ENCODE measurements at regions not wholly inside any gene's neighbourhood (a gene's known extent, or its start where the extent isn't known, plus 50 kb on each side); places are given as distances from the start of the nearest gene placed in this dataset.

- Histone ChIP-seq H4K91ac (ENCODE audit: insufficient read length, low read depth, low read length) (no peak overlapping the region), H3K27me3 (ENCODE audit: insufficient read depth, low read length) (no peaks in the 10 kb centered on the region), H3K23me2 (ENCODE audit: insufficient read length, low read depth, low read length, poor library complexity, severe bottlenecking) (no peaks in the 10 kb centered on the region), H3T11ph (ENCODE audit: low read length) (no peak overlapping the region), H3K4ac (ENCODE audit: low read depth, low read length) (no peak overlapping the region), H3K18ac (ENCODE audit: insufficient read length, low read depth, low read length) (no peak overlapping the region), H2BK20ac (ENCODE audit: low read depth, low read length, poor library complexity, severe bottlenecking) (no peak overlapping the region), H4K20me1 (ENCODE audit: control insufficient read depth, insufficient read depth, insufficient read length) (no peaks in the 10 kb centered on the region), H3K14ac (ENCODE audit: insufficient read depth, low read length) (no peak overlapping the region), H4K5ac (ENCODE audit: insufficient read length, low read depth, low read length) (no peak overlapping the region), H3K27ac (ENCODE audit: insufficient read length, low read depth, low read length) (no peak overlapping the region), H2BK5ac (ENCODE audit: insufficient read length, low read length) (no peak overlapping the region), H2BK12ac (ENCODE audit: insufficient read length, low read depth, low read length) (no peak overlapping the region), H2BK15ac (ENCODE audit: low read depth, low read length) (no peak overlapping the region), H3K9me3 (ENCODE audit: control insufficient read depth, low read depth, low read length) (no peaks in the 10 kb centered on the region), H2AFZ (ENCODE audit: low read length) (no peak overlapping the region), H3K9ac (ENCODE audit: extremely low read depth, insufficient read length, low read length) (no peak overlapping the region), H3K4me2 (ENCODE audit: insufficient read depth, insufficient read length, low read length) (no peak overlapping the region), H3K4me1 (ENCODE audit: insufficient read depth, low read length) (no peaks in the 10 kb centered on the region), H3K79me1 (ENCODE audit: insufficient read depth, low read depth, low read length, poor library complexity, severe bottlenecking) (no peaks in the 10 kb centered on the region), H3K79me2 (ENCODE audit: insufficient read depth, low read length) (no peaks in the 10 kb centered on the region), H2BK120ac (ENCODE audit: low read depth, low read length, poor library complexity, severe bottlenecking) (no peak overlapping the region), H3K23ac (ENCODE audit: insufficient read length, low read depth, low read length) (no peak overlapping the region), H2AK5ac (ENCODE audit: insufficient read length, low read length) (no peak overlapping the region), H3K56ac (ENCODE audit: insufficient read length, low read depth, low read length) (no peak overlapping the region), H4K8ac (replicated peaks; ENCODE audit: insufficient read length, low read depth, low read length) (no peak overlapping the region)
- Mint-ChIP-seq H3K4me1 (peaks cover 5 to 8% of the 10 kb centered on the region in 2 experiments; a peak in 2 of 4 replicates), H3K27me3 (ENCODE audit: low read depth) (no peaks in the 10 kb centered on the region), H3K27ac (peak overlapping the region in 1 of 3 experiments; percentile 46; a peak in 1 of 7 replicates), H3K36me3 (ENCODE audit: insufficient read depth in 1 of 3, low read depth in 3 of 3) (peaks cover 0 to 10% (median 1%) of the 10 kb centered on the region in 3 experiments; a peak in 2 of 7 replicates), H3K4me3 (no peak overlapping the region), H3K9me3 (peaks cover 8% of the 10 kb centered on the region in 2 experiments)
- no peak for DNase-seq
- no peak for TF ChIP-seq CTCF (conservative IDR thresholded peaks at IDR 0.05)
Measured at GRCh38 chr11:38788561-38788960, 2190.5 kb upstream of the RAG2 start.
